HEK293T (cell line): ENCODE measurements at regions not wholly inside any gene's neighbourhood (a gene's known extent, or its start where the extent isn't known, plus 50 kb on each side); places are given as distances from the start of the nearest gene placed in this dataset.
"Not testable (repeated sequence)": the region's sequence is repeated elsewhere in the genome, so short reads cannot be mapped to it uniquely, and the experiment has no call there.

Source experiments
- CTCF ChIA-PET: fragments of 350-600 bp; formaldehyde crosslinking; extraction: SDS; loops from one replicate; lab custom pipeline; 2021; ENCODE audit warnings: antibody characterized with exemption, inconsistent platforms; lab: Yijun Ruan, JAX
- POLR2A ChIA-PET: fragments of 350-600 bp; formaldehyde crosslinking; extraction: SDS; loops from one replicate; lab custom pipeline; 2020; ENCODE audit warnings: antibody characterized with exemption, inconsistent platforms; lab: Yijun Ruan, JAX
- DNase-seq: peaks from one replicate; pipeline ENCODE4 v3.0.0; 2012; ENCODE audit warnings: mixed read lengths; ENCODE audit errors: extremely low spot score
- ARNT ChIP-seq: fragments of 450-650 bp; IDR thresholded peaks from 2 replicates; pipeline ENCODE4 v1.6.1; 2017; ENCODE audit warnings: mild to moderate bottlenecking
- BHLHE40 ChIP-seq: fragments of 450-650 bp; IDR thresholded peaks from 2 replicates; pipeline ENCODE4 v1.6.1; 2016; ENCODE audit warnings: mild to moderate bottlenecking, moderate library complexity, borderline replicate concordance
- CTBP1 ChIP-seq: fragments of 450-650 bp; IDR thresholded peaks from 2 replicates; pipeline ENCODE4 v1.6.1; 2016; ENCODE audit warnings: borderline replicate concordance
- ELF4 ChIP-seq: fragments of 450-650 bp; IDR thresholded peaks from 2 replicates; pipeline ENCODE4 v1.6.1; 2017; ENCODE audit warnings: antibody characterized with exemption
- FOXA1 ChIP-seq: fragments of 450-650 bp; IDR thresholded peaks from 2 replicates; pipeline ENCODE4 v1.6.1; 2016; ENCODE audit warnings: mild to moderate bottlenecking
- FOXK2 ChIP-seq: fragments of 450-650 bp; IDR thresholded peaks from 2 replicates; pipeline ENCODE4 v1.6.1; 2016; ENCODE audit warnings: mild to moderate bottlenecking
- FOXM1 ChIP-seq: fragments of 450-650 bp; IDR thresholded peaks from 2 replicates; pipeline ENCODE4 v1.6.1; 2017; ENCODE audit warnings: mild to moderate bottlenecking, borderline replicate concordance
- HDGF ChIP-seq: fragments of 450-650 bp; IDR thresholded peaks from 2 replicates; pipeline ENCODE4 v1.6.1; 2017; ENCODE audit warnings: antibody characterized with exemption, borderline replicate concordance
- L3MBTL2 ChIP-seq: fragments of 450-650 bp; conservative IDR thresholded peaks from 2 replicates; pipeline ENCODE4 v1.6.1; 2016; ENCODE audit warnings: mild to moderate bottlenecking
- LEF1 ChIP-seq: fragments of 450-650 bp; IDR thresholded peaks from 2 replicates; pipeline ENCODE4 v1.6.1; 2017; ENCODE audit warnings: mild to moderate bottlenecking, borderline replicate concordance
- NFRKB ChIP-seq: fragments of 450-650 bp; IDR thresholded peaks from 2 replicates; pipeline ENCODE4 v1.6.1; 2016; ENCODE audit warnings: mild to moderate bottlenecking, moderate library complexity
- SP1 ChIP-seq: fragments of 450-650 bp; IDR thresholded peaks from 2 replicates; pipeline ENCODE4 v1.6.1; 2017
- SUZ12 ChIP-seq: fragments of 450-650 bp; IDR thresholded peaks from 2 replicates; pipeline ENCODE4 v1.6.1; 2016; ENCODE audit warnings: mild to moderate bottlenecking
- TARDBP ChIP-seq: fragments of 450-650 bp; IDR thresholded peaks from 2 replicates; pipeline ENCODE4 v1.6.1; 2016
- ZNF384 ChIP-seq: fragments of 450-650 bp; IDR thresholded peaks from 2 replicates; pipeline ENCODE4 v1.6.1; 2016
- TF ChIP-seq, protein P1 (sequence below): fragments of 450-650 bp; IDR thresholded peaks from 2 replicates; pipeline ENCODE4 v1.6.1; 2016

DNA sequence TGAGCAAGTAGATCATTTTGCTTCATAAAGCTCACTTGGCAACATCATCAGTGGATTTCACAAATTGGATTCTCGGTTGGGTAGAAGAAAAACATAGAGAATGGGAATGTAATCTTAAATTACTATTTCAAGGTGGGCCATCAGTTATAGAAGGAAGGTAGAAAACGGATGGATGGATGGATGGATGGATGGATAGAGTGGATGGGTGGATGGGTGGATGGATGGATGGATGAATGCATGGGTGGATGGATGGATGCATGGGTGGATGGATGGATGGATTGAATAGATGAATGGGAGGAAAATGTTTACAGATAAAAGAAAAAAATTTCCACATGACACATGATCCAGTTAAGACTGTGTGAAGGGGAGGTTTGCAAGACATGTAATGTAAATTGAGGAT is 159.7 kb downstream of the MEX3B start:
- POLR2A ChIA-PET = no interaction called here
- DNase-seq = no peak
- CTCF ChIA-PET = no interaction called here

DNA sequence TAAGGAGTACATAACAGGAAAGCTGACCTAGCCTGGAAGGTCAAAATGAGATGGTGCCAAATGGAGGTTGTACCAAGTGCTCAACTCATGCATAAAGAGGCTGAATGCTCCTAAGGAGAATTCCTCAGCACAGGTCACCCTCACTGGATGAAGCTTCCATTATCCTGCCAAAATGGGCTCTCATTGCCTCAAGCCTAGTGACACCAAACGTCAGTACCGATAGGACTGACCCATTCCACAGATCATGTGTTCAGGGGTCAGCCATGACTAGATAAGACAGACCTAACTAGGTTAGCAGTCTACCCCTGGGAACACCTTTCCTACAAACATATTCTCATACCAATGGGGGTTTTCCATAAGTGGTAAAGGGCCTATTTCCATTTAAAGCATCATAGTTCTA is 160.7 kb downstream of the MEX3B start:
- DNase-seq = no peak
- no peak for TF ChIP-seq FOXK2
- ChIA-PET POLR2A (no interaction called here), CTCF (no interaction called here)

More for the DNA sequence above, 159.7 kb downstream of the MEX3B start:
- TF ChIP-seq FOXA1 (no peak), SP1 (no peak), CTBP1 (no peak), LEF1 (no peak), FOXM1 (no peak), SUZ12 (no peak), L3MBTL2 (no peak), TARDBP (no peak), FOXK2 (no peak), ELF4 (no peak)
- TF ChIP-seq, protein P1, sequence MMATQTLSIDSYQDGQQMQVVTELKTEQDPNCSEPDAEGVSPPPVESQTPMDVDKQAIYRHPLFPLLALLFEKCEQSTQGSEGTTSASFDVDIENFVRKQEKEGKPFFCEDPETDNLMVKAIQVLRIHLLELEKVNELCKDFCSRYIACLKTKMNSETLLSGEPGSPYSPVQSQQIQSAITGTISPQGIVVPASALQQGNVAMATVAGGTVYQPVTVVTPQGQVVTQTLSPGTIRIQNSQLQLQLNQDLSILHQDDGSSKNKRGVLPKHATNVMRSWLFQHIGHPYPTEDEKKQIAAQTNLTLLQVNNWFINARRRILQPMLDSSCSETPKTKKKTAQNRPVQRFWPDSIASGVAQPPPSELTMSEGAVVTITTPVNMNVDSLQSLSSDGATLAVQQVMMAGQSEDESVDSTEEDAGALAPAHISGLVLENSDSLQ = no peak

DNA sequence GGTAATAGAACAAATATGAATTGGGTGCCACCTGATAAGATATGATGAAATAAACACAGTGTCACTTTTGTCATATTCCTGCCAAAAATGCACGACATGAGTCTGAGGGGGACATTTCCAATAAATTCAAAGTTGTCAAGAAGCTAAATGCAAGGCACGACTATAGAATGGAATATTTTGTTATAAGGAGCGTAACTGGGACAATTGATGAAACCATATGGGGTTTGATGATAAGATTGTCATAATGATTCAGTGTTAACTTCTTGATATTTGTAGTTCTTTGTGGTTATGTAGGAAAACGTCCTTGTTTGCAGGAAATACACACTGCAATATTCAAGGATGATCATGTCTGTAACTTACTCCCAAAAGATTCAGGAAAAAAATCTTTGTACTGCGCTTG is 163.3 kb downstream of the MEX3B start:
- no peak for TF ChIP-seq TARDBP
- no peak for TF ChIP-seq CTBP1
- TF ChIP-seq ZNF384 = no peak
- no peak for TF ChIP-seq FOXK2
- no peak for TF ChIP-seq ELF4
- TF ChIP-seq BHLHE40 = no peak
- no peak for TF ChIP-seq FOXM1
- TF ChIP-seq LEF1 = no peak
- TF ChIP-seq L3MBTL2 = no peak
- no peak for TF ChIP-seq SUZ12
- no peak for TF ChIP-seq ARNT
- no peak for TF ChIP-seq FOXA1
- TF ChIP-seq HDGF = no peak
- TF ChIP-seq, protein P1 = no peak
- TF ChIP-seq SP1 = no peak
- TF ChIP-seq NFRKB = no peak
- DNase-seq = no peak
- ChIA-PET CTCF (no interaction called here), POLR2A (no interaction called here)

DNA sequence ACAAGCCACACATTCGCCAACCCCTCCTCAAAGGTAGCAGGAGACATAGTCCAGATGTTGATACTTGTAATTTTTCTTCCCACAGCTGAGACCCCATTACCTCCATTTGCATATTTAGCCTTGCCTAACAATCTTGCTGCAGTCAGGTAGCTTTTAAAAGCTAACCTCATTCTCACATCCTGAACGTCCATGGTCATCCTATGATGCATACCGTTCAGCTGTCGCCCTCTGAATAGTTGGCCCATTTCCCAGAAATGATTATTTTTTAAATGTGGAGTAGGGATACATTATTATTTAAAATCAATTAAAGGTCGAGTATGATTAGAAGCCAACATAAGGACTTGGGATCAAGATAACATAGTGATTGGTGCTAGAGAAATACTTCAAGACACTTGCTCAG is 165.0 kb downstream of the MEX3B start:
- no peak for DNase-seq
- POLR2A ChIA-PET = no interaction called here
- TF ChIP-seq ARNT (no peak), BHLHE40 (no peak), NFRKB (no peak), TARDBP (no peak), FOXM1 (no peak), L3MBTL2 (no peak), SP1 (no peak), FOXK2 (no peak), CTBP1 (no peak), ZNF384 (no peak), ELF4 (no peak), SUZ12 (no peak), HDGF (no peak), LEF1 (no peak), FOXA1 (no peak)
- TF ChIP-seq, protein P1 = no peak
- CTCF ChIA-PET = no interaction called here

DNA sequence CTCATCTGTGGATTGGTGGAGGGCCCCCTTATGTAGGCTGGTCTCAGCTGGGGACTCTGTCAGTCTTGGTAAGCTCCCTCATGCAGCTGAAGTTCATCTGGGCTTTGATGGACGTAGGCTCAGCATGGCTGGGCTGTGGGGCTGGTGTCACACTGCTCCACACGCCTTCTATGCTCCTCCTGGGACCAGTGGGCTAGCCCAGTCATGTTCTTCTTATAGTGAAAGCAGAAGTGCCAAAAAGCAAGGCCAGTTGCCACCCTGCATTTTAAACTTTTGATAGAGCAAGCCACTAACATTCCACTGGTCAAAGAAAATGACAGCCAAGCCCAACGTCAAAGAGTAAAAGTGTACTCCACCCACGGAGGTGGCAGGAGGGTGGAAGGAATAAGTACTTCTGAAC is 165.5 kb downstream of the MEX3B start:
- DNase-seq = no peak
- TF ChIP-seq CTBP1 = no peak
- no peak for TF ChIP-seq ELF4
- TF ChIP-seq, protein P1 = no peak
- CTCF ChIA-PET = no interaction called here
- POLR2A ChIA-PET = no interaction called here

DNA sequence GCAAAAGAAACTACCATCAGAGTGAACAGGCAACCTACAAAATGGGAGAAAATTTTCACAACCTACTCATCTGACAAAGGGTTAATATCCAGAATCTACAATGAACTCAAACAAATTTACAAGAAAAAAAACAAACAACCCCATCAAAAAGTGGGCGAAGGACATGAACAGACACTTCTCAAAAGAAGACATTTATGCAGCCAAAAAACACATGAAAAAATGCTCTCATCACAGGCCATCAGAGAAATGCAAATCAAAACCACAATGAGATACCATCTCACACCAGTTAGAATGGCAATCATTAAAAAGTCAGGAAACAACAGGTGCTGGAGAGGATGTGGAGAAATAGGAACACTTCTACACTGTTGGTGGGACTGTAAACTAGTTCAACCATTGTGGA is 170.1 kb downstream of the MEX3B start:
- DNase-seq, CTCF ChIA-PET, POLR2A ChIA-PET: not testable (repeated sequence)

DNA sequence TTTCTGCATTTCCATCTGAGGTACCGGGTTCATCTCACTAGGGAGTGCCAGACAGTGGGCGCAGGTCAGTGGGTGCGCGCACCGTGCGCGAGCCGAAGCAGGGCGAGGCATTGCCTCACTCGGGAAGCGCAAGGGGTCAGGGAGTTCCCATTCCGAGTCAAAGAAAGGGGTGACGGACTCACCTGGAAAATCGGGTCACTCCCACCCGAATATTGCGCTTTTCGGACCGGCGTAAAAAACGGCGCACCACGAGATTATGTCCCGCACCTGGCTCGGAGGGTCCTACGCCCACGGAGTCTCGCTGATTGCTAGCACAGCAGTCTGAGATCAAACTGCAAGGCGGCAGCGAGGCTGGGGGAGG is 175.1 kb downstream of the MEX3B start:
- DNase-seq, CTCF ChIA-PET, POLR2A ChIA-PET: not testable (repeated sequence)
- peak; percentile 37; the same call in 1 of the 2 replicates for TF ChIP-seq L3MBTL2
